IMR-90 (cell line): ENCODE measurements at regions not wholly inside any gene's neighbourhood (a gene's known extent, or its start where the extent isn't known, plus 50 kb on each side); places are given as distances from the start of the nearest gene placed in this dataset.

Experiments
- ATAC-seq: fragments of 200-7000 bp; cut with Tn5 transposase; 2 replicates; pipeline ENCODE4 v1.9.1; 2020; ENCODE audit warnings: low read depth, mild to moderate bottlenecking, moderate library complexity
- BruUV-seq: library from RNA; stranded (reverse); fragments of 400-500 nt; replicated peaks from 2 replicates; lab custom pipeline; 2021; lab: Mats Ljungman, UMichigan
- CTCF ChIA-PET: fragments of 300-600 bp; formaldehyde crosslinking; extraction: SDS; loops from one replicate; lab custom pipeline; 2021; ENCODE audit warnings: antibody characterized with exemption; lab: Yijun Ruan, JAX
- POLR2A ChIA-PET: fragments of 300-600 bp; sonication (Branson Sonifier 250); formaldehyde crosslinking; loops from one replicate; lab custom pipeline; 2022; ENCODE audit warnings: antibody characterized with exemption; ENCODE audit not compliant: unreplicated experiment; lab: Charles Lee
- DNase-seq: peaks from one replicate; pipeline ENCODE4 v3.0.0; 2013
- H2AFZ ChIP-seq: replicated peaks from 2 replicates; pipeline ENCODE3; 2013; ENCODE audit warnings: low read length, mild to moderate bottlenecking; ENCODE audit not compliant: poor library complexity
- H2AK5ac ChIP-seq: 2 replicates; pipeline ENCODE4 v1.6.1; 2013; ENCODE audit warnings: low read depth, low read length, inconsistent platforms
- H2AK9ac ChIP-seq: replicated peaks from 2 replicates; pipeline ENCODE3; 2013; ENCODE audit warnings: mild to moderate bottlenecking, low read depth, low read length, moderate library complexity; ENCODE audit not compliant: poor library complexity
- H2BK120ac ChIP-seq: 2 replicates; pipeline ENCODE4 v1.6.1; 2013; ENCODE audit warnings: low read depth, low read length, inconsistent platforms
- H2BK15ac ChIP-seq: 3 replicates; pipeline ENCODE4 v1.6.1; 2013; ENCODE audit warnings: low read depth, low read length, inconsistent platforms
- H2BK20ac ChIP-seq: 2 replicates; pipeline ENCODE4 v1.6.1; 2013; ENCODE audit warnings: low read depth, mild to moderate bottlenecking, inconsistent platforms, low read length, moderate library complexity
- H2BK5ac ChIP-seq: 2 replicates; pipeline ENCODE4 v1.6.1; 2013; ENCODE audit warnings: mild to moderate bottlenecking, low read depth, low read length, inconsistent platforms; ENCODE audit not compliant: poor library complexity, severe bottlenecking
- H3K14ac ChIP-seq: replicated peaks from 2 replicates; pipeline ENCODE4 v1.6.1; 2013; ENCODE audit warnings: low read depth, low read length, inconsistent platforms
- H3K18ac ChIP-seq: 2 replicates; pipeline ENCODE4 v1.6.1; 2013; ENCODE audit warnings: low read depth, low read length, control low read depth
- H3K23ac ChIP-seq: 2 replicates; pipeline ENCODE4 v1.6.1; 2013; ENCODE audit warnings: low read depth, low read length, inconsistent platforms
- H3K27ac ChIP-seq: 2 replicates; pipeline ENCODE4 v1.5.1; 2013; ENCODE audit warnings: mild to moderate bottlenecking, control low read depth, low read length; ENCODE audit not compliant: insufficient read depth
- H3K27me3 ChIP-seq: 2 replicates; pipeline ENCODE4 v1.6.1; 2013; ENCODE audit warnings: low read length; ENCODE audit not compliant: control insufficient read depth, insufficient read depth
- H3K36me3 ChIP-seq: 2 replicates; pipeline ENCODE4 v1.6.1; 2013; ENCODE audit warnings: low read length, mixed read lengths; ENCODE audit not compliant: control insufficient read depth, insufficient read depth
- H3K4ac ChIP-seq: 2 replicates; pipeline ENCODE4 v1.6.1; 2013; ENCODE audit warnings: low read depth, low read length, inconsistent platforms
- H3K4me1 ChIP-seq: 2 replicates; pipeline ENCODE4 v1.6.1; 2013; ENCODE audit warnings: low read length, mixed read lengths; ENCODE audit not compliant: control insufficient read depth, insufficient read depth
- H3K4me2 ChIP-seq: 2 replicates; pipeline ENCODE4 v1.6.1; 2013; ENCODE audit warnings: low read depth, mild to moderate bottlenecking, control low read depth, low read length, moderate library complexity
- H3K4me3 ChIP-seq: 2 replicates; pipeline ENCODE4 v1.5.1; 2013; ENCODE audit warnings: low read depth, mild to moderate bottlenecking, control low read depth, low read length, moderate library complexity; ENCODE audit not compliant: insufficient read depth
- H3K56ac ChIP-seq: 2 replicates; pipeline ENCODE4 v1.6.1; 2013; ENCODE audit warnings: low read length, inconsistent platforms; ENCODE audit not compliant: insufficient read depth; ENCODE audit errors: extremely low read depth
- H3K79me1 ChIP-seq, 2 experiments: 2 replicates each; pipeline ENCODE4 v1.6.1; 2013; ENCODE audit warnings: low read length in 2 of 2, inconsistent platforms in 1 of 2, low read depth in 1 of 2
- H3K9ac ChIP-seq: 2 replicates; pipeline ENCODE4 v1.6.1; 2013; ENCODE audit warnings: low read depth, low read length, control low read depth
- H3K9me1 ChIP-seq: 2 replicates; pipeline ENCODE4 v1.6.1; 2013; ENCODE audit warnings: low read length, inconsistent platforms; ENCODE audit not compliant: insufficient read depth
- H3K9me3 ChIP-seq: 2 replicates; pipeline ENCODE4 v1.6.1; 2013; ENCODE audit warnings: low read length; ENCODE audit not compliant: control insufficient read depth, insufficient read depth
- H4K20me1 ChIP-seq: 2 replicates; pipeline ENCODE4 v1.6.1; 2013; ENCODE audit warnings: low read length, inconsistent platforms; ENCODE audit not compliant: insufficient read depth
- H4K5ac ChIP-seq: 2 replicates; pipeline ENCODE4 v1.6.1; 2013; ENCODE audit warnings: mild to moderate bottlenecking, low read depth, low read length, control low read depth
- H4K8ac ChIP-seq, 2 experiments: 2 replicates each; pipeline ENCODE4 v1.6.1; 2013; ENCODE audit warnings: low read depth in 2 of 2, low read length in 2 of 2, control low read depth in 1 of 2, inconsistent platforms in 1 of 2
- H4K91ac ChIP-seq: 2 replicates; pipeline ENCODE4 v1.6.1; 2013; ENCODE audit warnings: low read depth, low read length, inconsistent platforms; ENCODE audit not compliant: insufficient read depth
- RFX5 ChIP-seq: IDR thresholded peaks from 2 replicates; pipeline ENCODE4 v1.8.0; 2012; ENCODE audit warnings: low read depth, mild to moderate bottlenecking, low read length, moderate library complexity
- WGBS, 2 experiments: methylation state at CpG; one replicate each; pipeline versions ENCODE4 v1.1.5 to v1.1.7; 2013; ENCODE audit warnings: missing lambda C conversion rate in 2 of 2; ENCODE audit not compliant: insufficient read length in 1 of 2; ENCODE audit errors: extremely low coverage in 2 of 2; 5-methylcytosine and 5-hydroxymethylcytosine counted together
- dilution Hi-C: fragments of 300-500 bp; cut with HindIII; formaldehyde crosslinking; loops from one replicate; pipeline ENCODE4 v1.14.3; 2018; ENCODE audit warnings: low sequenced_read_pairs; ENCODE audit not compliant: unreplicated experiment
- in situ Hi-C: fragments of 300-500 bp; cut with MboI; formaldehyde crosslinking; loops from 3 replicates; pipeline ENCODE4 v1.14.3; 2019; ENCODE audit warnings: low sequenced_read_pairs, inconsistent platforms, mixed read lengths
- intact Hi-C: fragments of 100-400 bp; cut with micrococcal nuclease; formaldehyde crosslinking; loops from 2 replicates; pipeline ENCODE4 v1.10.0; 2022

- no CpG with 5 or more reads among the region's 2 CpGs for WGBS, 2 experiments
- dilution Hi-C loops: no loop called here
- POLR2A ChIA-PET: no interaction called here
Observed at GRCh38 chr6:66134021-66134420, 427.0 kb upstream of the EYS start.

More at GRCh38 chr6:66134021-66134420, 427.0 kb upstream of the EYS start:
- Histone ChIP-seq H3K14ac (no peak overlapping the region), H3K9me1 (no peaks in the 10 kb centered on the region), H3K4ac (no peak overlapping the region), H2AK5ac (no peak overlapping the region), H4K8ac (no peak overlapping the region), H2BK120ac (no peak overlapping the region), H3K79me1 (no peaks in the 10 kb centered on the region), H3K9ac (no peak overlapping the region), H3K27me3 (no peaks in the 10 kb centered on the region), H2BK15ac (no peak overlapping the region), H4K91ac (no peak overlapping the region), H4K5ac (no peak overlapping the region), H3K36me3 (no peaks in the 10 kb centered on the region), H2BK5ac (no peak overlapping the region), H3K23ac (no peak overlapping the region), H3K27ac (no peak overlapping the region), H2AFZ (no peak overlapping the region), H3K18ac (no peak overlapping the region), H3K9me3 (peaks cover 8% of the 10 kb centered on the region), H2AK9ac (no peak overlapping the region), H4K20me1 (no peaks in the 10 kb centered on the region), H3K4me2 (no peak overlapping the region), H2BK20ac (no peak overlapping the region), H3K4me1 (no peaks in the 10 kb centered on the region), H3K4me3 (no peak overlapping the region), H3K56ac (no peak overlapping the region)
- intact Hi-C loops (no loop called here), in situ Hi-C loops (no loop called here)
- BruUV-seq: no TSS peak
- no peak for ATAC-seq
- no peak for DNase-seq
- CTCF ChIA-PET: no interaction called here
- no peak for TF ChIP-seq RFX5
